WERI-Rb-1 (cell line): ENCODE measurements at regions not wholly inside any gene's neighbourhood (a gene's known extent, or its start where the extent isn't known, plus 50 kb on each side); places are given as distances from the start of the nearest gene placed in this dataset.

Experiments
- DNase-seq: peaks from one replicate; pipeline ENCODE4 v3.0.0-alpha.2; 2020
- H3K27ac ChIP-seq: fragments of 250-450 bp; sonication (Bioruptor Pico); 2 replicates; pipeline ENCODE4 v1.5.1; 2020; ENCODE audit warnings: mild to moderate bottlenecking, moderate library complexity
- H3K27me3 ChIP-seq: fragments of 250-450 bp; sonication (Bioruptor Pico); 2 replicates; pipeline ENCODE4 v1.5.1; 2021; ENCODE audit warnings: mild to moderate bottlenecking, low read depth, moderate library complexity; ENCODE audit not compliant: insufficient read depth, severe bottlenecking
- H3K36me3 ChIP-seq: fragments of 250-450 bp; sonication (Bioruptor Pico); 2 replicates; pipeline ENCODE4 v1.5.1; 2020; ENCODE audit warnings: mild to moderate bottlenecking, moderate library complexity
- H3K4me3 ChIP-seq: 2 replicates; pipeline ENCODE4 v1.5.1; 2011; ENCODE audit warnings: low read depth, mild to moderate bottlenecking, control low read depth, low read length
- H3K9me3 ChIP-seq: fragments of 250-450 bp; sonication (Bioruptor Pico); 2 replicates; pipeline ENCODE4 v1.5.1; 2021; ENCODE audit warnings: mild to moderate bottlenecking, moderate library complexity; ENCODE audit not compliant: severe bottlenecking
- TF ChIP-seq, protein P1 (sequence below): IDR thresholded peaks from 2 replicates; pipeline ENCODE4 v1.5.1; 2011; ENCODE audit warnings: low read depth, mild to moderate bottlenecking, control low read depth, inconsistent platforms, low read length

DNA sequence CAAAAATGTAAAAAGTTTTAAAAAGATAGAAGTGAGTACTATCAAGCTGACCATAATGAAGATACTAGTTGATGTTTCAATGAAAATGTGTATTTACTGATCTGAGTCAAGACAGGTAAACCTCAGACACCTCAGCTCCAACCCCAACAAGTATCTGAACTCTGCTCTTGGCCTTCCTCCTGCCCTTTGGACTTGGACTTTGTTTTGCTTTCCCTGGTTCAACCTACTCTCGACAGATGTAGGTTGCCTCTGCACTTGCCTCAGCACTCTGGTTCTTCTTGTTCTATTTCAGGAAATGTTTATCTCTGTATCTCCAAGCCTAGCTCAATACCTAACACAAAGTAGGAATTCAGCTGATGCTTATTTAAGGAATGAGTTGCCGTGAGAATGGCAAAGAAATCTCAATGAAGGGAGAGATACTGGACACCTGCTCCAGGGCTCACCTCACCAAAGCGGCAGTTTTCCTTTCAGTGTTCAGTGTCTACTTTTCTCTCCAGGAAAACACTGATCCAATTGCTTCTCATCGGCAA, 248.8 kb upstream of the CTAGE1 start:
- Histone ChIP-seq H3K27ac (no peak overlapping the region), H3K27me3 (peaks cover 34% of the 10 kb centered on the region), H3K9me3 (peaks cover 2% of the 10 kb centered on the region), H3K4me3 (no peak overlapping the region), H3K36me3 (no peaks in the 10 kb centered on the region)
- DNase-seq: no peak
- TF ChIP-seq, protein P1, sequence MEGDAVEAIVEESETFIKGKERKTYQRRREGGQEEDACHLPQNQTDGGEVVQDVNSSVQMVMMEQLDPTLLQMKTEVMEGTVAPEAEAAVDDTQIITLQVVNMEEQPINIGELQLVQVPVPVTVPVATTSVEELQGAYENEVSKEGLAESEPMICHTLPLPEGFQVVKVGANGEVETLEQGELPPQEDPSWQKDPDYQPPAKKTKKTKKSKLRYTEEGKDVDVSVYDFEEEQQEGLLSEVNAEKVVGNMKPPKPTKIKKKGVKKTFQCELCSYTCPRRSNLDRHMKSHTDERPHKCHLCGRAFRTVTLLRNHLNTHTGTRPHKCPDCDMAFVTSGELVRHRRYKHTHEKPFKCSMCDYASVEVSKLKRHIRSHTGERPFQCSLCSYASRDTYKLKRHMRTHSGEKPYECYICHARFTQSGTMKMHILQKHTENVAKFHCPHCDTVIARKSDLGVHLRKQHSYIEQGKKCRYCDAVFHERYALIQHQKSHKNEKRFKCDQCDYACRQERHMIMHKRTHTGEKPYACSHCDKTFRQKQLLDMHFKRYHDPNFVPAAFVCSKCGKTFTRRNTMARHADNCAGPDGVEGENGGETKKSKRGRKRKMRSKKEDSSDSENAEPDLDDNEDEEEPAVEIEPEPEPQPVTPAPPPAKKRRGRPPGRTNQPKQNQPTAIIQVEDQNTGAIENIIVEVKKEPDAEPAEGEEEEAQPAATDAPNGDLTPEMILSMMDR: no peak

- Histone ChIP-seq H3K27me3 (peaks cover 40% of the 10 kb centered on the region), H3K36me3 (no peaks in the 10 kb centered on the region), H3K9me3 (peaks cover 2% of the 10 kb centered on the region), H3K27ac (no peak overlapping the region), H3K4me3 (no peak overlapping the region)
- no peak for DNase-seq
- TF ChIP-seq, protein P1: no peak
Observed at GRCh38 chr18:22667156-22667555, 249.4 kb upstream of the CTAGE1 start.

- TF ChIP-seq, protein P1: no peak
- no peak for DNase-seq
- no peak overlapping the region for H3K27ac ChIP-seq
- peaks cover 2% of the 10 kb centered on the region for H3K9me3 ChIP-seq
- H3K4me3 ChIP-seq: no peak overlapping the region
- H3K36me3 ChIP-seq: no peaks in the 10 kb centered on the region
- peaks cover 40% of the 10 kb centered on the region for H3K27me3 ChIP-seq
Observed at GRCh38 chr18:22667616-22668422, 250.1 kb upstream of the CTAGE1 start.

GRCh38 chr18:22668496-22668895, 250.8 kb upstream of the CTAGE1 start:
- no peak overlapping the region for H3K27ac ChIP-seq
- no peak for DNase-seq
- H3K9me3 ChIP-seq: peaks cover 2% of the 10 kb centered on the region
- H3K36me3 ChIP-seq: no peaks in the 10 kb centered on the region
- peaks cover 45% of the 10 kb centered on the region for H3K27me3 ChIP-seq
- TF ChIP-seq, protein P1: no peak
- no peak overlapping the region for H3K4me3 ChIP-seq

- no peaks in the 10 kb centered on the region for H3K9me3 ChIP-seq
- H3K4me3 ChIP-seq: no peak overlapping the region
- no peak for DNase-seq
- no peak overlapping the region for H3K27ac ChIP-seq
- H3K36me3 ChIP-seq: no peaks in the 10 kb centered on the region
- peaks cover 63% of the 10 kb centered on the region for H3K27me3 ChIP-seq
- TF ChIP-seq, protein P1: no peak
Observed at GRCh38 chr18:22670914-22671313, 253.2 kb upstream of the CTAGE1 start.
